D341Med (cell line): ENCODE measurements at regions not wholly inside any gene's neighbourhood (a gene's known extent, or its start where the extent isn't known, plus 50 kb on each side); places are given as distances from the start of the nearest gene placed in this dataset.

ENCODE experiments used
- DNase-seq: peaks from one replicate; pipeline ENCODE4 v3.0.0; 2012; ENCODE audit warnings: low spot score

DNA sequence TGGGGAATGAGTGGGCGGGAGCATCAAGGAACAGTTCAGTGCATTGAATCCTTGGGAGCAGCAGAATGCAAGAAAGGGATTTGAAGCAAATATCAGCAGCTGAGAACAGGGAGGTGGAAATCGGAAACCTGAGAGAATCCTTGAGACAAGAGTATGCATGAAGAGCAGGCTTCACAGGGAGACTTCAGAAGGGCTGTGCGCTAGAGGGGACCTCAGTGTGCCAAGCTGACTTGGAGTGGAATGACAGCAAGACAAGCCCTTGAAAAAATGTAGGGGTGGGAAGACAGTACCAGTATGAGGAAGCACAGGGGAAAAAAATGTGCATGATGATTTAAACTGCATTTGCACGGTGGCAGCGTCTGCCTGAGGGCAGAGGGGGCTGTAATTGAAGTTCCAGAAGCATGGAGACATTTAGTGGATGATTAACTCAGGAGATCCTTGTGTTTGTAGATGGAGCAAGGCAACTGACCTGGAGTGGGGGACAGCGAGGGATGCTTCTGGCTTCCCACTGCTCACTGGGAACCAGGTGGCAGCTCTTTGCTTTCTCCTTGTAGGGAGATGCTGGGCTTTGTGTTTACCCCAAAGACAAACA lies 204.9 kb upstream of the PLET1 start:
- DNase-seq = no peak

DNA sequence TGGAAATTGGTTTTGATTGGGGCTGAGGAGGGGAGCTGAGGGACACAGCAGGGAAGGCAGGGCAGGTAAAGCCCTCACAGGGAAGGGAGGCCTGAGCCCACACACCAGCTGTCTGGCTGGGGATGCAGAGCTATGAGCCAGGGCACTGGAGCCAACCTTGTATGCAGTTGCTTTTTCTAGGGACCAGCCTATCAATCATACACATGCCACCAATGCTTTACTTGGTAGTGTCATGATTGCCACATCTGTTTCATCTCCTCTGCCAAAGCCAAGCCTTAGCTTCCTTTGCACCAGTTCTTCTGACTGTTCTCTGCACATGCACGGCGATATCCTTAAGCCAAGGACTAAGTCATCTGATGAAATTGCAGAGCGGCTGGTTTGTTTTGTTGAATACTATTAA lies 207.1 kb upstream of the PLET1 start:
- no peak for DNase-seq

GRCh38 chr11:112469376-112469775 lies 208.7 kb upstream of the PLET1 start:
- no peak for DNase-seq

DNA sequence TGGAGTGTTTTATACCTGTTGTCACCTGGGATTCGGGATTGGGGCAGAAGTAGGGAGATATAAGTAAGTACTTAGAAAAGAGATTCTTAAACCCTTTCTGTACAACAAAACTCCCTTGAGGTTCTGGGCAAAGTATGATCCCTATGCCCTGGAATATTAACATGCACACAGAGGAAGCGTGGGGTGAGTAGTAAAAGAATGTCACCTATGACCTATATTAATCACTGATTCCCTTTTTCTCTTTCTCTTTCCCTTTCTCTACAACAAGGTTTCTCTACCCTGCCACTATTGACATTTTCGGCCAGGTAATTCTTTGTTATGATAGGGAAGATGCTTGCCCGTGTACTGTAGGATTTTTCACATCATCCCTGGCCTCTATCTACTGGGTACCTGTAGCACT lies 209.7 kb upstream of the PLET1 start:
- DNase-seq = no peak

GRCh38 chr11:112471731-112472130 lies 211.1 kb upstream of the PLET1 start:
- no peak for DNase-seq

DNA sequence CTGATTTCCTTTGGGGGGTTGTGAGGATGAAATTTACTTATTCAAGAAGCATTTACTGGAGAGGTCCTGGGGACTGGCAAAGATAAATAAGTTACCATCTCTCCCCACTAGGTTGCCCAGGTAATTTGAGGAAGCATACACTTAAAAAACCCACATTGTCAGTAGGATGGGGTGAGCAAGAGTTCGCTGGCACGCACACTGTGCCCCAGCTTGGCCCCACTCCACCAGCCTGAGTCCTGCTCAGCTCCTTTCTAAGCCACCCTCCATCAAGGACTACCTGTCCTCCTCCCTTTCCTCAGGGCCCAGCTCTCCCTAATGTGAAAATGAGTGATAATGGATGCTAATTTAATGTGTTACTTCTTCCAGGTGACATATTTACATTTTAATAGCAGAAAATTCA lies 216.5 kb upstream of the PLET1 start:
- no peak for DNase-seq

GRCh38 chr11:112477581-112478317 lies 217.1 kb upstream of the PLET1 start:
- no peak for DNase-seq

DNA sequence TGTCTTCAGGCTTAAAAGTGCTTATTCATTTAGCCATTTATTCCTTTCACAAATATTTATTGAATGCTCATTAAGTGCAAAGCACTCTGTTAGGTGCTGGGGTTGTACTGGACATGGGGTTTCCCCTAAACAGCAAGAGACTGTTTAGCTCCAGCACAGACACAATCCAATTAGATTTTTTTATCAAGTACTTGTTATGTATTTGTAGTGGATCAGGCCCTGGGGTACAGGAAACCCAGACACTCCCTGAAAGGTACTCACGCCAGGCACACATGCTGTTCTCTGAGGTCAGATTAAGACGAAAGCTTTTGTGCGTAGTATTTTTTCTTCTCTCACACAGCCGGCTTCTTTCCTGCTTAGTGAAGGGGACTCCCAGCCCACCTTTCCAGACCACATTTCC lies 218.1 kb upstream of the PLET1 start:
- DNase-seq = no peak

DNA sequence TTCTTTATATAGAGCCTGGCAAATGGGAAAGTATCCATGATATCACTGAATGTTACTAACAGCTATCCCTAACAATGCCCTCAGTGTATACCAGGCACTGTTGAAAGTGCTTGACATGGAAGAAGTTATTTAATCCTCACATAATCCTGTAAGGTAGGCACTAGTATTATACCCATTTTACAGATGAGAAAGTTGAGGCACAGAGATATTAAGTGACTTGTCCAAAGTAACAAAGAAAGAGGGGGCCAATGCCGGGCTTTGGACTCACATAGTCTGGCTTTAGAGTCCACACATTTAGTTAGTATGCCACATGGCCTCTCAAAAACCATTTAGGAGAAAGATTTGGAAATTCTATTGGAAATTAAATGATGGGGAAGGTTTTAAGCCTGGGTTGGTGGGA lies 220.8 kb upstream of the PLET1 start:
- no peak for DNase-seq

DNA sequence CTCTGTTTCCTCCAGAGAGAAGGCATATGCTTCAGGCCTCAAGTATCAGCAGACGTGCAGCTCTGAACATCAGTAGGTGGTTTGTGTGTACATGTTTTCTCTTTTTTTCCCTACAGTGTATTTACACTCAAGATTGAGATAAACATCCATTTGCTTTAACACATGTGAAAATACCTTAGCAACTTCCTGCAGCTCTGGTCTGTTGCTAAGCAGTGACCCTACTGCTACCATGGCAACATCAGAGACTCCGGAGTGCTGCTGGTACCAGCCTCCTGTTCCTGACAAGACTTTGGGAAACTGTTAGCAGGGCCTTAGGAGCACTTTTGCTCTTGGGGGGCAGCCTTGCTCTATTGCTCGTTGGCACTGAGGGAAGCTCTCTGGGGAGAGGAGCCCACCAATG lies 221.2 kb upstream of the PLET1 start:
- DNase-seq = no peak

GRCh38 chr11:112485280-112485679 lies 224.6 kb upstream of the PLET1 start:
- no peak for DNase-seq

DNA sequence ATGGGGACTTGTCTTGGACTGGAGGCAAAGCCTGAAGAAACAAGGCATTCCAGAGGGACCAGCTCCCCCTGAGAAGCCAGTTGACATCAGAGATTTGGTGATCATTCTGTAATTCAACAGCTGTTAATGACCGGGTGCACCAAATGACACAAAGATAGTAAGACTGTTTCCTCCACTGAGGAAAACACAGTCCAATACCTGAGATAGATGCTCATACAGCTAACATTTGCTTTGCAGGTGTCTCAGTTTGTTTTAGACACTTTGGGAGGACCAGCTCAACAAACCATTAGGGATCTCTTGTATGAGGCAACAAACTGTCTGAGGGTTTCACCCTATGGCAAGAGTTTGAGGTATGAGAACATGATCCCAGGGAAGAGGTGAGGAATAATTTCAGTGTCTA lies 237.2 kb upstream of the PLET1 start:
- no peak for DNase-seq

DNA sequence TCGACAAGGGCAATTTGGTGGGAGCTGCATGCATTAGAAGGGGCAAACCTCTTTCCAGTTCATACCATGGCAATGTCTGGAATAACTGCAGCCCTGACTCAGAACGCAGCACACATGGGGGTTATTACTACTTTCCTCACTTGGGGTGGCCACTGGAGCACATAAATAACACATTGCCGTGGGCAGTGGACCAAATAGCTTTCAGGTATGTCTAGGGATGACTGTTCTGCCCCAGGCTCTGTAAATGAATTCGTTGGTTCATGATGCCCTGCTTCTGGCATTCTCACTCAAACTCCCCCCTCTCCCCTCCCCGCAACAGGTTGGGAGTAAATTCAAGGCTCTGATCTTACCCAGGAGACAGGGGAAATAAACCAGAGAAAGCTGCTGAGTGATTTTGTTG lies 238.0 kb upstream of the PLET1 start:
- DNase-seq = no peak

DNA sequence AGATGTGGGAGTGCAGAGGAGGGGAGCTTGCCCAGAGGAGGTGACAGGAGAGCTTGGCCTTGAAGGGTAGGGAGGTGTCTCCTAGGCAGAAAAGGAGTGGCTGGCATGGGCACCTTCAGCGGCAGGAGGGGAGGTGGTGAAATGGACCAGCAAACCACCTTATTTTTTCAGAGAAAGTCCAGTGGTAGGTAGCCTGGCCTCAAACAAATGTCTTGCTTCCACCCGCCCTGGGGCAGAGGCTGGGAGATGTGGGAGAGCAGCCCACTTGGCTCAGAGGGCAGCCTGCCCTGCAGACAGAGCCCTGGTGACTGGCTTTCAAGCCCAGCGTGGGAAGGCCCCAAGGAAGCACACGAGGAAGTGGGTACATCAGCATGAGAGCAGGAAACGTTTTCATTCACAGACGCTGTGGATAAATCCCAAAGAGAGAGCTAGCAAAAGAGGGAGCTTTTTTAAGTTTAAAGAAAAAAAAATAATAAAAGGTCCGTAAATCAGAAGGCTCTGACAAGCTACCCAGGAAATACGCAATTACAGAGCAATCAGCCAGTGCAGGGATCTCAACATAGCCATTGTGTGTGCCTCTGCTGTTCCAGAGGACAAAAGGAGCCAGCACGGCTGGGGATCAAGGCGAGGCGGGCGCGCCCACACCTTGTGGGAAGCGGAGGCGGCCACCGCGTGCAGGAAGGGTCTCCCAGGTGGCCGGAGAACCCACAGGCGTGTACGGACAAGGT lies 238.7 kb upstream of the PLET1 start:
- DNase-seq = no peak

DNA sequence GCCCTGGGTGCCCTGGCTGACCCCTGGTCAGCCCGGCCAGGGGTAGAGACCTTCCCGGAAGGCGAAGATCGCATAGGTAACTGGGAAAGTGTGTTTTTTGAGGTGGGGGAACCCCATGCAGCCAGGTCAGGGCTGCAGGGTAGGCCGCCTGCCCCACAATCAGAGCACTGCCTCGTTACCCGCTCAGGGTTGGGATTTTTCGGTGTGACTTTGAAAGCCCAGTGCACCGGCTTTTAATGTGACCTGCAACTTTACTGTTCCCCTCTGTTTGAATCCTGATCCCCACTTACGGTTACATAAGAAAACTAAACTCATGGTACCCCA lies 239.2 kb upstream of the PLET1 start:
- no peak for DNase-seq

DNA sequence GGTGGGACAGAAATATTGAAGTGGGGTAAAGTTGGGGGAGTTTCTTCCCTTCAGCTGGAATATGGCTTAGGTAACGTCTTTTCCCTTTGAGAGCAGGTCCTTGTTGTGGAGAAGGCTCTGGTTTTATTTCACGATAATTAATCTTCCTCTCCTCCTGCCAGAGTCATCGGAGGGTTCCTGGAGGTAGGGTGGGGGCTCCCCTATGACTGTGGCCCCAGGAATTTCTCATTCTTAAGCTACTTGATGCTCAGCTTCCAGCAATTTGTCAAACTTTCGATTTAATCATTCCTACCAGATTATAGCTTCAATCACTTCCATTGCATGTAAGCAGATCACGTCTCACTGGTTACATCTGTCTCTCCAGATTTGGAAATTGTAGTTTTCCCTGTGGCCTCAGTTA lies 242.8 kb upstream of the PLET1 start:
- no peak for DNase-seq

GRCh38 chr11:112504056-112504455 lies 243.4 kb upstream of the PLET1 start:
- DNase-seq = no peak

- no peak for DNase-seq
These were observed 246.2 kb upstream of the PLET1 start for GRCh38 chr11:112506852-112507251.

DNA sequence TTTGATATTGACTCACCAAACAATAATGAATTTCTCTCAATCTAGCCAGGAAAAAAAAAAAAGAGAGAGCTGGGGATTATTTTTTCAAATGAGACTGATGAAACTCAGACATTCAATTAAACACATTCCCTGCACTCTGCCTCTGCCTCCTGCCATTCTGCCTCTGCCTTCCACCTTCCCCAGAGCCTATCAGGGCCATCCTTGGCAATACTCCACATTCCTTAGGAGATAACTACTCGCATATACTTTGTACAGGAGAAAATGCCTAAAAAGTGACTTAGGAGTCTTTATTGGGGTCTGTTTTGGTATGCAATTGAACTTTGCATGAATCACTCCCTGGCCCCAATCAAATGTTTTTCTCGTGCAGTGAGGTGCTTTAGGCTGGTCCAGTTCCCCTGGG lies 246.6 kb upstream of the PLET1 start:
- DNase-seq = no peak

DNA sequence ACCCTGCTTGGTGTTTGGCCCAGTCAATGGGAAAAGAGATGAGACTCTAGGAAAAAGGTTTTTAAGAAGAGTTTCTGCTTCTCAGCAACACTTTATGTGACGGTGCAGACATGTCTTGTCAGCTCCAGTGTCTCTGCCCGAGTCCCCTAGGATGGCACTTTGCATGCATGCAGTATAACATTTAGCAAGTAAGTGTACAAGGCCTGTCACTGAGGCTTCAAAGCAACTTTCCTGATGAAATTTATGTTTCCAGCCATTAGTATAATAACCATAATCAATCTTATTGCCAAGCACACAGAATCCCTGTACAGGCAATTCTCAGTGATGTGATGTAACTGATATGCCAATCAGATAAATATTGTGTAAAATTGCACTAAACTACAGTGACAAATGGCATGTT lies 248.1 kb upstream of the PLET1 start:
- DNase-seq = no peak

DNA sequence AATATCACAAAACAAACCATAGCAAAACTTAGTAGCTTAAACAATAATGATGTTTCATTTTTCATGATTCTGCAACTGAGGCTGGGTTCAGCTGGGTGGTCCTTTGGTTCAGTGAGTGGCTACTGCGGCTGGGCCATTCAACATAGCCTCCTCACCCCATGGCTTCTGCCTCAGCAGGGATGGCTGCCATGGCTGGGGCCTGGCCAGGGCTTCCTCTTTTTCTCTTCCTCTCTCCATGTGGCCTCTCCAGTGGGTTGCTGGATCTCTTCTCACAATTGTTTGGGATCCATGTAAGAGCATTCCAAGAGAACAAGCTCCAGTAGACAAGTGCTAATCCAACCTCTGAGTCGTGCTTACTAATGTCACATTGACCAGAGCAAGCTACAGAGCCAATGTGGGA lies 248.6 kb upstream of the PLET1 start:
- DNase-seq = no peak

DNA sequence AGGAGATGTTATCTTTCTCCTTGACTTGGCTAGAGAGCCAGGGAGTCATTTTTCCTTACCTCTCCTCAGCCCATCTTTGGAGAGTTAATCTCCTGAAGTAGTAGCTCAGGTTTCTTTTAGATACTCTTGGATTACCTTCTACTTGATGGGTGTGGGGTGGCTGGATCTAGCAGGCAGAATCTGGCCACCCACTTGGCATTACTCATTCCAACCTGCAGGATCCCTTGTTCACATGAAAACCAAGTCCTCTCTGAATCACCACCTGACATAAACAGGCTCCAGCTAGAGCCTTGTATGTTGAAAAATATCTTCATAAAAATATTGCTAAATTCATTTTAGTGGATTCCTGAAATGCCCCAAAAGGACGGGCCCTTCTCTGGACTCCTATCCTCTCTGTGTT lies 250.6 kb upstream of the PLET1 start:
- no peak for DNase-seq

GRCh38 chr11:112511911-112512310 lies 251.3 kb upstream of the PLET1 start:
- DNase-seq = no peak

- DNase-seq = no peak
These were observed 252.8 kb upstream of the PLET1 start for GRCh38 chr11:112513417-112513816.
